IPS-18a (cell line): ENCODE measurements at regions not wholly inside any gene's neighbourhood (a gene's known extent, or its start where the extent isn't known, plus 50 kb on each side); places are given as distances from the start of the nearest gene placed in this dataset.

ENCODE experiments used
- H3K27ac ChIP-seq: one replicate; pipeline ENCODE4 v1.5.1; 2013; ENCODE audit warnings: low read length
- H3K27me3 ChIP-seq: one replicate; pipeline ENCODE4 v1.6.1; 2013; ENCODE audit warnings: mild to moderate bottlenecking, low read length; ENCODE audit not compliant: control insufficient read depth, insufficient read depth
- H3K36me3 ChIP-seq: one replicate; pipeline ENCODE4 v1.6.1; 2013; ENCODE audit warnings: low read depth, low read length; ENCODE audit not compliant: control insufficient read depth
- H3K4me1 ChIP-seq: one replicate; pipeline ENCODE4 v1.6.1; 2013; ENCODE audit warnings: low read depth, low read length; ENCODE audit not compliant: control insufficient read depth
- H3K4me3 ChIP-seq: one replicate; pipeline ENCODE4 v1.5.1; 2013; ENCODE audit warnings: low read length
- H3K9ac ChIP-seq: one replicate; pipeline ENCODE4 v1.6.1; 2013; ENCODE audit warnings: mild to moderate bottlenecking, low read length, moderate library complexity
- H3K9me3 ChIP-seq: one replicate; pipeline ENCODE4 v1.6.1; 2013; ENCODE audit warnings: low read depth, low read length; ENCODE audit not compliant: control insufficient read depth

GRCh38 chr16:81185416-81185815, 53.1 kb upstream of the BCO1 start:
- no peaks in the 10 kb centered on the region for H3K36me3 ChIP-seq
- no peaks in the 10 kb centered on the region for H3K9me3 ChIP-seq
- no peak overlapping the region for H3K27ac ChIP-seq
- no peak overlapping the region for H3K4me3 ChIP-seq
- no peak overlapping the region for H3K9ac ChIP-seq
- no peaks in the 10 kb centered on the region for H3K27me3 ChIP-seq
- peaks cover 12% of the 10 kb centered on the region for H3K4me1 ChIP-seq

GRCh38 chr16:81181013-81181720, 57.3 kb upstream of the BCO1 start:
- Histone ChIP-seq H3K9me3 (no peaks in the 10 kb centered on the region), H3K4me3 (peak overlapping the region; percentile 44), H3K36me3 (no peaks in the 10 kb centered on the region), H3K9ac (peak overlapping the region; percentile 1), H3K27ac (no peak overlapping the region), H3K4me1 (peaks cover 12% of the 10 kb centered on the region), H3K27me3 (no peaks in the 10 kb centered on the region)

- Histone ChIP-seq H3K9ac (peak overlapping the region; percentile 1), H3K4me1 (peaks cover 12% of the 10 kb centered on the region), H3K9me3 (no peaks in the 10 kb centered on the region), H3K4me3 (peak overlapping the region; percentile 44), H3K27me3 (no peaks in the 10 kb centered on the region), H3K27ac (no peak overlapping the region), H3K36me3 (no peaks in the 10 kb centered on the region)
These were observed 57.9 kb upstream of the BCO1 start for GRCh38 chr16:81180578-81180977.

GRCh38 chr16:81179219-81179618, 59.3 kb upstream of the BCO1 start:
- no peak overlapping the region for H3K9ac ChIP-seq
- H3K36me3 ChIP-seq = no peaks in the 10 kb centered on the region
- H3K27ac ChIP-seq = no peak overlapping the region
- H3K4me3 ChIP-seq = no peak overlapping the region
- peaks cover 12% of the 10 kb centered on the region for H3K4me1 ChIP-seq
- H3K27me3 ChIP-seq = no peaks in the 10 kb centered on the region
- no peaks in the 10 kb centered on the region for H3K9me3 ChIP-seq

- Histone ChIP-seq H3K4me1 (no peaks in the 10 kb centered on the region), H3K27ac (no peak overlapping the region), H3K9me3 (no peaks in the 10 kb centered on the region), H3K36me3 (no peaks in the 10 kb centered on the region), H3K27me3 (no peaks in the 10 kb centered on the region), H3K9ac (no peak overlapping the region), H3K4me3 (no peak overlapping the region)
These were observed 63.1 kb upstream of the BCO1 start for GRCh38 chr16:81175325-81175891.

GRCh38 chr16:81174644-81175324, 63.7 kb upstream of the BCO1 start:
- Histone ChIP-seq H3K27me3 (no peaks in the 10 kb centered on the region), H3K9ac (no peak overlapping the region), H3K36me3 (no peaks in the 10 kb centered on the region), H3K4me3 (no peak overlapping the region), H3K4me1 (no peaks in the 10 kb centered on the region), H3K9me3 (no peaks in the 10 kb centered on the region), H3K27ac (no peak overlapping the region)

GRCh38 chr16:81172769-81173658, 65.5 kb upstream of the BCO1 start:
- no peak overlapping the region for H3K9ac ChIP-seq
- no peaks in the 10 kb centered on the region for H3K27me3 ChIP-seq
- no peaks in the 10 kb centered on the region for H3K9me3 ChIP-seq
- no peak overlapping the region for H3K4me3 ChIP-seq
- H3K27ac ChIP-seq = no peak overlapping the region
- H3K4me1 ChIP-seq = no peaks in the 10 kb centered on the region
- H3K36me3 ChIP-seq = no peaks in the 10 kb centered on the region

GRCh38 chr16:81170824-81171223, 67.7 kb upstream of the BCO1 start:
- H3K36me3 ChIP-seq = no peaks in the 10 kb centered on the region
- H3K27ac ChIP-seq = no peak overlapping the region
- no peaks in the 10 kb centered on the region for H3K4me1 ChIP-seq
- no peak overlapping the region for H3K9ac ChIP-seq
- no peak overlapping the region for H3K4me3 ChIP-seq
- no peaks in the 10 kb centered on the region for H3K9me3 ChIP-seq
- no peaks in the 10 kb centered on the region for H3K27me3 ChIP-seq

GRCh38 chr16:81168406-81168805, 70.1 kb upstream of the BCO1 start:
- H3K4me1 ChIP-seq = no peaks in the 10 kb centered on the region
- no peaks in the 10 kb centered on the region for H3K36me3 ChIP-seq
- H3K27me3 ChIP-seq = no peaks in the 10 kb centered on the region
- no peak overlapping the region for H3K4me3 ChIP-seq
- no peak overlapping the region for H3K9ac ChIP-seq
- H3K27ac ChIP-seq = no peak overlapping the region
- H3K9me3 ChIP-seq = no peaks in the 10 kb centered on the region

- no peak overlapping the region for H3K27ac ChIP-seq
- no peak overlapping the region for H3K9ac ChIP-seq
- H3K9me3 ChIP-seq = no peaks in the 10 kb centered on the region
- H3K36me3 ChIP-seq = no peaks in the 10 kb centered on the region
- no peak overlapping the region for H3K4me3 ChIP-seq
- H3K27me3 ChIP-seq = no peaks in the 10 kb centered on the region
- no peaks in the 10 kb centered on the region for H3K4me1 ChIP-seq
These were observed 70.6 kb upstream of the BCO1 start for GRCh38 chr16:81167851-81168250.
